H1 (cell line): ENCODE measurements at regions not wholly inside any gene's neighbourhood (a gene's known extent, or its start where the extent isn't known, plus 50 kb on each side); places are given as distances from the start of the nearest gene placed in this dataset.

Source experiments
- CTCF ChIA-PET: fragments of 300-600 bp; sonication (Branson Sonifier 250); formaldehyde crosslinking; loops from one replicate; lab custom pipeline; 2021; ENCODE audit not compliant: partially characterized antibody; lab: Charles Lee
- POLR2A ChIA-PET: fragments of 300-600 bp; sonication (Branson Sonifier 250); formaldehyde crosslinking; loops from one replicate; lab custom pipeline; 2021; ENCODE audit warnings: inconsistent platforms; ENCODE audit not compliant: partially characterized antibody; lab: Charles Lee
- DNase-seq, 2 experiments: peaks; one replicate each; pipeline versions ENCODE4 v3.0.0 to v3.0.0-alpha.2; 2010 to 2022; ENCODE audit warnings: low spot score in 2 of 2, low read depth in 1 of 2, mixed read lengths in 1 of 2
- FAIRE-seq: peaks from 2 replicates; lab custom pipeline; 2011; peaks lifted over from hg19 to GRCh38; lab: Jason Lieb, UNC
- H2AFZ ChIP-seq: 2 replicates; pipeline ENCODE4 v1.8.1; 2012; ENCODE audit warnings: low read length, inconsistent platforms
- H2AK5ac ChIP-seq: 2 replicates; pipeline ENCODE4 v1.6.1; 2013; ENCODE audit warnings: low read depth, low read length
- H2BK120ac ChIP-seq: replicated peaks from 2 replicates; pipeline ENCODE3; 2013; ENCODE audit warnings: low read depth, low read length, inconsistent platforms
- H2BK12ac ChIP-seq: 2 replicates; pipeline ENCODE4 v1.6.1; 2013; ENCODE audit warnings: low read depth, low read length
- H2BK15ac ChIP-seq: 2 replicates; pipeline ENCODE4 v1.6.1; 2013; ENCODE audit warnings: low read length
- H2BK20ac ChIP-seq: 2 replicates; pipeline ENCODE4 v1.6.1; 2013; ENCODE audit warnings: low read length
- H2BK5ac ChIP-seq: 2 replicates; pipeline ENCODE4 v1.6.1; 2013; ENCODE audit warnings: low read depth, low read length
- H3K14ac ChIP-seq: 2 replicates; pipeline ENCODE4 v1.6.1; 2013; ENCODE audit warnings: inconsistent platforms; ENCODE audit not compliant: insufficient read length
- H3K18ac ChIP-seq: 2 replicates; pipeline ENCODE4 v1.6.1; 2013; ENCODE audit warnings: low read length; ENCODE audit errors: extremely low read depth
- H3K23ac ChIP-seq: 2 replicates; pipeline ENCODE4 v1.6.1; 2013; ENCODE audit warnings: inconsistent platforms; ENCODE audit not compliant: insufficient read length
- H3K23me2 ChIP-seq: 2 replicates; pipeline ENCODE4 v1.6.1; 2013; ENCODE audit warnings: low read depth, low read length
- H3K27ac ChIP-seq: 2 replicates; pipeline ENCODE4 v1.6.1; 2011; ENCODE audit warnings: low read depth, low read length, inconsistent platforms
- H3K27me3 ChIP-seq, 4 experiments: replicated peaks in 1 of 4; 1 replicate in 1 of 4; 2 replicates in 3 of 4; pipeline versions ENCODE4 v1.6.1 to v1.8.1; 2011 to 2013; ENCODE audit warnings: low read length in 3 of 4, mild to moderate bottlenecking in 3 of 4, inconsistent platforms in 2 of 4, mixed read lengths in 2 of 4, moderate library complexity in 1 of 4; ENCODE audit not compliant: control insufficient read depth in 3 of 4, insufficient read depth in 3 of 4; ENCODE audit errors: extremely low read depth in 1 of 4
- H3K36me3 ChIP-seq, 4 experiments: 2 replicates each; pipeline versions ENCODE4 v1.6.1 to v1.8.1; 2011 to 2013; ENCODE audit warnings: mild to moderate bottlenecking in 4 of 4, low read length in 3 of 4, moderate library complexity in 2 of 4, control low read depth in 1 of 4, inconsistent platforms in 1 of 4; ENCODE audit not compliant: insufficient read depth in 4 of 4, control insufficient read depth in 2 of 4
- H3K4ac ChIP-seq: replicated peaks from 2 replicates; pipeline ENCODE3; 2013; ENCODE audit warnings: low read length, low read depth, mixed read lengths, inconsistent platforms; ENCODE audit not compliant: insufficient read length
- H3K4me1 ChIP-seq, 4 experiments: replicated peaks in 1 of 4; 1 replicate in 1 of 4; 2 replicates in 3 of 4; pipeline versions ENCODE4 v1.6.1 to v1.8.1; 2011 to 2013; ENCODE audit warnings: low read length in 3 of 4, inconsistent platforms in 2 of 4, mixed read lengths in 1 of 4; ENCODE audit not compliant: insufficient read depth in 4 of 4, control insufficient read depth in 3 of 4
- H3K4me2 ChIP-seq, 2 experiments: 2 replicates each; pipeline versions ENCODE4 v1.6.1 to v1.8.1; 2011 to 2013; ENCODE audit warnings: low read depth in 2 of 2, low read length in 2 of 2, control low read depth in 1 of 2, inconsistent platforms in 1 of 2, mild to moderate bottlenecking in 1 of 2; ENCODE audit not compliant: insufficient read depth in 1 of 2
- H3K4me3 ChIP-seq, 4 experiments: fragments of 200-600, 300-600 bp in 1 of 4; sonication (generic), shearing (Covaris generic), sonication (Bioruptor Twin) in 1 of 4; 2 replicates each; pipeline versions ENCODE4 v1.5.1 to v1.8.1; 2011 to 2016; ENCODE audit warnings: low read length in 4 of 4, low read depth in 3 of 4, control low read depth in 2 of 4, inconsistent platforms in 2 of 4, mild to moderate bottlenecking in 2 of 4, mixed read lengths in 1 of 4, moderate library complexity in 1 of 4; ENCODE audit not compliant: insufficient read depth in 2 of 4; ENCODE audit errors: extremely low read depth in 1 of 4
- H3K56ac ChIP-seq: replicated peaks from 2 replicates; pipeline ENCODE3; 2013; ENCODE audit warnings: low read depth, mild to moderate bottlenecking, mixed read lengths, low read length, inconsistent platforms; ENCODE audit not compliant: insufficient read length
- H3K79me1 ChIP-seq: 2 replicates; pipeline ENCODE4 v1.6.1; 2013; ENCODE audit warnings: low read depth, low read length, control low read depth
- H3K79me2 ChIP-seq, 2 experiments: 2 replicates each; pipeline versions ENCODE4 v1.6.1 to v1.8.1; 2012 to 2013; ENCODE audit warnings: low read length in 2 of 2, mild to moderate bottlenecking in 2 of 2, inconsistent platforms in 1 of 2; ENCODE audit not compliant: insufficient read depth in 2 of 2, control insufficient read depth in 1 of 2
- H3K9ac ChIP-seq, 4 experiments: replicated peaks in 1 of 4; 1 replicate in 1 of 4; 2 replicates in 3 of 4; pipeline versions ENCODE4 v1.6.1 to v1.8.1; 2011 to 2013; ENCODE audit warnings: low read depth in 3 of 4, low read length in 3 of 4, control low read depth in 2 of 4, mild to moderate bottlenecking in 2 of 4, moderate library complexity in 2 of 4, inconsistent platforms in 1 of 4; ENCODE audit errors: extremely low read depth in 1 of 4
- H3K9me3 ChIP-seq, 2 experiments: 2 replicates each; pipeline versions ENCODE4 v1.6.1 to v1.8.1; 2012 to 2013; ENCODE audit warnings: mild to moderate bottlenecking in 2 of 2, moderate library complexity in 2 of 2, control low read depth in 1 of 2, inconsistent platforms in 1 of 2, low read depth in 1 of 2, low read length in 1 of 2, mixed read lengths in 1 of 2; ENCODE audit not compliant: insufficient read depth in 2 of 2
- H4K20me1 ChIP-seq, 2 experiments: replicated peaks in 1 of 2; 2 replicates each; pipeline versions ENCODE3 to v1.8.1; 2011 to 2013; ENCODE audit warnings: inconsistent platforms in 2 of 2, low read length in 2 of 2, mild to moderate bottlenecking in 1 of 2; ENCODE audit not compliant: insufficient read depth in 2 of 2, control insufficient read depth in 1 of 2
- H4K5ac ChIP-seq: 2 replicates; pipeline ENCODE4 v1.6.1; 2013; ENCODE audit warnings: low read length, low read depth, mixed read lengths, inconsistent platforms; ENCODE audit not compliant: insufficient read length
- H4K8ac ChIP-seq: 2 replicates; pipeline ENCODE4 v1.8.0; 2013; ENCODE audit warnings: mild to moderate bottlenecking, moderate library complexity, low read length, inconsistent platforms; ENCODE audit not compliant: insufficient read depth; ENCODE audit errors: extremely low read depth
- H4K91ac ChIP-seq: replicated peaks from 2 replicates; pipeline ENCODE3; 2013; ENCODE audit warnings: low read length, mixed read lengths, inconsistent platforms; ENCODE audit not compliant: insufficient read length
- E2F6 ChIP-seq: IDR thresholded peaks from 2 replicates; pipeline ENCODE4 v1.6.1; 2012; ENCODE audit warnings: inconsistent platforms
- HDAC6 ChIP-seq: IDR thresholded peaks from one replicate; pipeline ENCODE4 v1.7.1; 2012; ENCODE audit warnings: low read depth, mild to moderate bottlenecking, inconsistent platforms, low read length, moderate library complexity
- NANOG ChIP-seq: IDR thresholded peaks from 2 replicates; pipeline ENCODE4 v1.6.1; 2011; ENCODE audit warnings: low read length, low read depth, mild to moderate bottlenecking, inconsistent platforms; ENCODE audit not compliant: insufficient read depth, poor library complexity, severe bottlenecking
- SP2 ChIP-seq: IDR thresholded peaks from 2 replicates; pipeline ENCODE4 v1.6.1; 2012; ENCODE audit warnings: mild to moderate bottlenecking, low read length, inconsistent platforms
- WGBS, 2 experiments: shearing (Covaris generic) in 1 of 2; methylation state at CpG; one replicate each; pipeline versions ENCODE4 v1.1.6 to v1.1.7; 2013 to 2015; ENCODE audit warnings: low lambda C conversion rate in 2 of 2, mixed read lengths in 2 of 2, inconsistent platforms in 1 of 2, low coverage in 1 of 2, missing lambda C conversion rate in 1 of 2; ENCODE audit not compliant: insufficient replicate concordance in 2 of 2, insufficient coverage in 1 of 2, insufficient read length in 1 of 2; ENCODE audit errors: extremely low coverage in 1 of 2, missing lambda C conversion rate in 1 of 2; 5-methylcytosine and 5-hydroxymethylcytosine counted together

- Histone ChIP-seq H2AK5ac (no peak overlapping the region), H3K4me2 (no peak overlapping the region), H2BK5ac (no peak overlapping the region), H3K14ac (no peak overlapping the region), H2BK120ac (no peak overlapping the region), H3K4me1 (no peaks in the 10 kb centered on the region), H2BK20ac (no peak overlapping the region), H4K91ac (no peak overlapping the region), H3K79me1 (no peaks in the 10 kb centered on the region), H4K5ac (no peak overlapping the region), H3K79me2 (no peaks in the 10 kb centered on the region), H2BK15ac (no peak overlapping the region), H3K23me2 (no peaks in the 10 kb centered on the region), H3K36me3 (no peaks in the 10 kb centered on the region), H3K23ac (no peak overlapping the region), H2BK12ac (no peak overlapping the region), H3K18ac (no peak overlapping the region), H2AFZ (no peak overlapping the region), H3K27me3 (no peaks in the 10 kb centered on the region), H3K56ac (no peak overlapping the region), H3K27ac (no peak overlapping the region), H4K20me1 (no peaks in the 10 kb centered on the region), H4K8ac (no peak overlapping the region), H3K9ac (no peak overlapping the region), H3K9me3 (no peaks in the 10 kb centered on the region), H3K4me3 (no peak overlapping the region), H3K4ac (no peak overlapping the region)
- CTCF ChIA-PET: interaction anchor here (0.6 to 0.9 kb wide), 2 partner anchors 187 to 425 kb away, joined by 3 read pairs; no protein-coding TSS in a partner anchor
- TF ChIP-seq E2F6 (no peak), NANOG (no peak), HDAC6 (no peak), SP2 (no peak)
- DNase-seq: no peak
- FAIRE-seq: no peak
- POLR2A ChIA-PET: no interaction called here
- WGBS, 2 experiments: 94% methylated on average over 5 of the region's 5 CpGs; no CpG with 5 or more reads in 1 of the 2 experiments
These were observed 180.7 kb downstream of the SLITRK6 start for GRCh38 chr13:85618521-85618920.
